T1000 (cell line): ENCODE measurements at regions not wholly inside any gene's neighbourhood (a gene's known extent, or its start where the extent isn't known, plus 50 kb on each side); places are given as distances from the start of the nearest gene placed in this dataset.

ENCODE experiments used
- DNase-seq: peaks from one replicate; lab custom pipeline; 2025; ENCODE audit warnings: mixed read lengths; lab: John Stamatoyannopoulos, UW

GRCh38 chr22:49640366-49641095 lies 187.1 kb downstream of the BRD1 start:
- DNase-seq: no peak

- no peak for DNase-seq
Observed at GRCh38 chr22:49639956-49640355, 187.7 kb downstream of the BRD1 start.

- no peak for DNase-seq
Observed at GRCh38 chr22:49638788-49639187, 188.9 kb downstream of the BRD1 start.

- DNase-seq: no peak
Observed at GRCh38 chr22:49638001-49638400, 189.7 kb downstream of the BRD1 start.

- DNase-seq: no peak
Observed at GRCh38 chr22:49637255-49637760, 190.4 kb downstream of the BRD1 start.

- DNase-seq: no peak
Observed at GRCh38 chr22:49636649-49637048, 191.0 kb downstream of the BRD1 start.

- DNase-seq: no peak
Observed at GRCh38 chr22:49636214-49636613, 191.5 kb downstream of the BRD1 start.

- DNase-seq: no peak
Observed at GRCh38 chr22:49634006-49634772, 193.5 kb downstream of the BRD1 start.

GRCh38 chr22:49633010-49633324 lies 194.7 kb downstream of the BRD1 start:
- DNase-seq: no peak

- DNase-seq: no peak
Observed at GRCh38 chr22:49632199-49633009, 195.3 kb downstream of the BRD1 start.

- no peak for DNase-seq
Observed at GRCh38 chr22:49630448-49630946, 197.2 kb downstream of the BRD1 start.

- no peak for DNase-seq
Observed at GRCh38 chr22:49629586-49630447, 197.9 kb downstream of the BRD1 start.

GRCh38 chr22:49629261-49629570 lies 198.5 kb downstream of the BRD1 start:
- no peak for DNase-seq

- DNase-seq: no peak
Observed at GRCh38 chr22:49628391-49629260, 199.0 kb downstream of the BRD1 start.

GRCh38 chr22:49627217-49628181 lies 200.2 kb downstream of the BRD1 start:
- no peak for DNase-seq

- no peak for DNase-seq
Observed at GRCh38 chr22:49626361-49627216, 201.1 kb downstream of the BRD1 start.

GRCh38 chr22:49624421-49625177 lies 203.1 kb downstream of the BRD1 start:
- no peak for DNase-seq

- DNase-seq: no peak
Observed at GRCh38 chr22:49623715-49624114, 204.0 kb downstream of the BRD1 start.
